ENCODE measurements at regions not wholly inside any gene's neighbourhood (a gene's known extent, or its start where the extent isn't known, plus 50 kb on each side); places are given as distances from the start of the nearest gene placed in this dataset.

DNA sequence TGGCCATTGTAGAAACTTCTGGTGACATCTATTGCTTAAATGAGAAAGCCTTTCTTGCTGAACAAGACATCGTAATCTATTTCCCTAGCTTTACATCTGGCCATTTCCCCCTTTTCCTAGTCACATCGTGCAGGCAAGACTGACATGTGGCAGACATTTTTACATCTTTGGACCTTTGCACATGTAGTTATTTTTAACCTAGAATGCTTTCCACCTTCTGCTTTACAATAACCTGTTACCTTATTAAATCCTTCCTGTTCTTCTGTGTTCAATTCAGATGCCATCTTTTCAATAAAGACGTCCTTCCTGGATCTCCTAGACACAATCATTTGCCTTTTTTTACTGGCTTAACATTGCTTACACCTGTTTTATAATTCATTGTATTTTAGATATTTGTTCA lies 343.3 kb downstream of the DIPK2A start:
- no peak for DNase-seq

DNA sequence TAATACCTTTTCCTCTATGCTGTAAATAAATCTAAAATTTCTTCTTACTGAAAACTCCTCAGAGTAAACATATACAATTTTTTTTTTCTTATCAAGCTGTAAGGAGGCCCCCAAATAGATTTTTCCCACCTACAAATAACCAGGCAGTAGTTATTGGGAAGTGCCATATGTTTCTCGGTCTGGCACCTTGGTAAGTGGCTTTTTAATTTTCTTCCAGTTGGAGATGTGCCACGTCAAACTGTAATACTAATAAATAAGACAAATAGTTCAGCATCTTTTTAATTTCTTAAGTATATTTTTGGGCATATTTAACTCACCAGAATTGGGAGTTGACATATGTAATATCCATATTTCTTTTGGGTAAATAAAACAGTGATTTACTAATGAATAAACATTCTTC lies 346.3 kb downstream of the DIPK2A start:
- no peak for DNase-seq

DNA sequence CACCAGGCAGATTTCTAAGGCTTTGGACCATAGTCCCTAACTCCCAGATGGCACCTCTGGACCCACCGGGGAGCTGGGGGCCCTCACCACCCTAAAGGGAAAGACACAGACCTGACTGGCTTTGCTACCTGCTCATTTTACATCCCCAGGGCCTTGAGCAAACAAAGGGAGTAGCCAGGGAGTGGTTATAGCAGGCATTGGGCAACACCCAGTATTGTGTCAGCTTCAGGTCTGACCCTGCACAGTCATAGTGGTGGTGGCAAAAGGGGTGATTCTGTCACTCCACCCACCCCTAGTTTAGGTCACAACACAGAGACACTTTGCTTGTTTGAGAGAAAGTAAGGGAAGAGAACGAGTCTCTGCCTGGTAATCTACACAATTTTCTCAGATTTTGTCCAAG lies 352.5 kb downstream of the DIPK2A start:
- no peak for DNase-seq

DNA sequence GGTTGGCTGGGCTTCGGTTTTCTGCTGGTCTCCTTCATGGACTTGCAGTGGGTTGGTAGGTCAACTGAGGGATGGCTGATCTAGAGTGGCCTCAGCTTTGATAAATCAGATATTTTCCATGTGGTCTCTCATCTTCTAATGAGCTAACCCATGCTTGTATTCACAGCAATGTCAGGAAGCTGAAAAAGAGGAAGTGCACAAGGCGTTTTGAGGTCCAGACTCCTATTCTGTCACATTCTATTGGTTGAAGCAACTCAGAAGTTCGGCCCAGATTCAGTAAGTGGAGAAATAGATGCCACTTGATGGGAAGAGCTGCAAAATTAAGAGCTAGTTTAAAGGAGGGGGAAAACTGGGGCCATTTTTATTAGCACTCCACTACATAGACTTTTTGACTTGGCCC lies 361.2 kb downstream of the DIPK2A start:
- no peak for DNase-seq

DNA sequence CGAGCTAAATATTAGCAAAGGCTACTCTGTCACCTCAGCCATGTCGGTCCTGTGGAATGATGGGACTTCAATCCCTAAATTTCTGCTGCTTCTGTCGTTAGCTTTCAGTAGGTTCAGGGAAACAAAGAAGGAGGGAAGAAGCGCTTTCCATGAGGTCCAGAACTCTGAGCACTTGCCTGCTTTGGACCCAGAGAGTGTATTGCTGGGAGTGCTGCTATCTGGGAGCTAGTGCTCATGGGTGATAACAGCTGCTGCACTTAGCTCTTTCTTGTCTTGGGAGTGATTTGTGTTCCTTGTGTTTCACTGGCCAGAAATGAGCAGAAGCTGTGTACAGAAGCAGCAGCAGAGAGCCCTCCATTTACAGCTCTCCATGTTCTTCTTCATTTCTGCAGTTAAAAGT lies 369.8 kb downstream of the DIPK2A start:
- DNase-seq = no peak

DNA sequence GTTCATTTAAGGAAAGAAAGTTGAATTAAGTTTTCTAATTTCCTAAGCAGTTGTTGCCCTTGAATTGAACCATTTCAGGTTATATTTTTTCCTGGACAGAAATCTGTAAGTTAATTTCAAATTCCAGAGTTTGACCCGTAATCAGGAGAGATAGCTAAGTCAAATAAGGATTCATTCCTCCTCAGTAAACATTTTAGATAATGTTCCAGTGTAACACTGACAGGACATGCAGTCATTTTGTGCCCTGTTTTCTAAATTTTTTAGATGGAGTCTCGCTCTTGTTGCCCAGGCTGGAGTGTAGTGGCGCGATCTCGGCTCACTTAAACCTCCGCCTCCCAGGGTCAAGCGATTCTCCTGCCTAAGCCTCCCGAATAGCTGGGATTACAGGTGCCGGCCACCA lies 371.7 kb downstream of the DIPK2A start:
- no peak for DNase-seq

DNA sequence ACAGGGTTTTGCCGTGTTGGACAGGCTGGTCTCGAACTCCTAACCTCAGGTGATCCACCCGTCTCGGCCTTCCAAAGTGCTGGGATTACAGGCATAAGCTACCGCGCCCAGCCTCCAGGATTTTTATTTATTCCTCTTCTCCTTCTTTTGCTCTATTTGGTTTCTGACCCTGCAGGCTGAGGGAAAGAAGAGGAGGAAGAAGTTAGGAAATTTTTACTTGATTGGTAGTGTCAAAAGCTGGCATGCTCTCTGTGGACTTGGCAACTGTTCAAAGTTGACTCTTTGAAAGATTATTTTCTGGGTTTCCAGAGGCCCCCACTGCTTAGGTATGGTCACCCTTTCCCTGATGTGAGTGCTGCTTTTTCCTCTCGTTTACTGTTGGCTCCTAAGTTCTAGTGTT lies 372.2 kb downstream of the DIPK2A start:
- no peak for DNase-seq

DNA sequence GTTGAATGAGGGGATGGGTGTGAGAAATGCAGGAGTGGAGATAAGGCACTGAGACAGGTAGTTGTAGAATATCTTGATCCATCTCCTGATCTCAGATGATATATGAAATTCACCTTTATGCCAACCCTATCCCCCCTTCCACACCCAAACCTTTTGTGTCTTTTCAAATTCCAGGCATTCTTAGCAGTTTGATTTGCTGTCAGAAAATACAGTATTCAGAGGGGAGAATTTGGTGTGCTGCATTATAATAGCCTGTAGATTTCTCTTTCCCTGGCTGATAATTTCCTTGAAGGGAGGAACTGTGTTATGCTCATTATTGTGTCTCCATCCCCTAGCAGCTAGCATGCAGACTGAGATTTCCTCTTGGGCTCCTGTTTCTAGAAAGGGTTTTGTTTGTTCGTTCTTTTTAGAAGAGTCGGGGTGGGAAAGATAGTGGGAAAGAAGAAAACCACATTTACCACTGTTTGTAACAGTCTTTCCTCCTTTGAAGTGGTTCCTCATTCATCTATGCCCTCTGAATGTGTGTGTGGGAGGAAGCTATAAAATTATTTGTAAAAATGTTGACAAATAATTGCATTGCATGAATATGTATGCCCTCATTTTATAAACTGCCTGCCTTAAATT lies 373.4 kb downstream of the DIPK2A start:
- peak; percentile 54 for DNase-seq

DNA sequence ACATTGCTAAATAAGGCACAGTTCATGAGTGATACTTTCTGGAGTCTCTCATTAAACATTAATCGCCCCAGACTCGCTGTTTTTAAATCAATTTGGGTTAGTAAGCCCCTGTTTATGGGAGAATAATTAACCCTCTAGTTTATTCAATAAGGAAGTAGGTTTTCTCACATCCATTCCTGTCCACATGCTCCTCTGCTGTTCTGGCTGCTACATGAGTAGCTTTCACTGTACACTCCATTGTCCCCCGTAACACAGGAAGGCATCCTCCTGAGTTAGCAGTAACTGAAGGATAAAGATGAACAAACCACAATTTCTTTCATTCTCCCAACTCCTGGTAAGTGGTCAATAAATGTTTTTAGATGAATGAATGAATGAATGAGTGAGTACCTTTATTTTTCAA lies 378.5 kb downstream of the DIPK2A start:
- DNase-seq = no peak

DNA sequence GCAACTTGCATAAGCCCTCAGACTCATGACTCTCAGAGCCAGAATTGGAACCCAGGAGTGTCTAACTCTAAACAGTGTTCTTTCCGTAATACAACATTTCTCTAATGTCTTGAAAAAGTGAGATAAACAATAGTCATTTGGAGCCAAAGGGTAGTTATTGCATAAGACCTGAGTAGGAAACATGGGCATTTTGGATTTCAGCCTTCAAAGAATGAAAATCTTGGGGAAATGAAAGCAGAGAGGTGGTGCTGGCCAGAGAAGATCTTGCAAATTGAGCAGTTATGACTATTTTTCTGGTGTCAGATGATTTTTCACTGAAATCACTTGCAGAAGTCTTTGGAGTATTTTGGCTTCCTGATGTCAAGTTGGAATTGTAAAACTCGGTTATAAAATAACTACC lies 379.4 kb downstream of the DIPK2A start:
- no peak for DNase-seq

DNA sequence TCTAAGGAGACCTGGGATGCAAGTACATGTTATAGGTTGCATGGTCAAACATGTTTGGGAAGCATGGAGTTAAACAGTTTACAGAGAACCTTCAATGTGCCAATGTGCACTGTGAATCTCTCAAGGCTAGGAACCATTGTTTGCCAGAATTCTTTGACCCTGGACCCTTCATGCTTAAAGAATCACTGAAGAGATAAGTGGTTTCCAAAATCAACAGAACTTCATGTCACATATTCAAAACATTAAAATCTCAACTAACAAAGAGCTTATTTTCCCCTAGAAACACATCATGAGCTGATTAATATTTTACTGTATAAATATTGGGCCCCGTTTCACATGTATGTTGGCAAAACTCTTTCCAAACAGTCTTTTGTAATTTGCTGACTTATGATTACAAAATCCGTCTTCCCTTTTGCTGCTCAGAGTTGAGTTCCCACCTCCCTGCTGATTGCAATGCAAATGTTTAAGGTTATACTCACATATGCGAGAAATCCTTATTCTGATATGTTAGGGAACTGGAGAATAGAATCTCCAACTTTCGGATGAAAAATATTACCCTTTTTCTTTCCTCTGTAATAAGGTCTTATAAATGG lies 380.2 kb downstream of the DIPK2A start:
- no peak for DNase-seq

DNA sequence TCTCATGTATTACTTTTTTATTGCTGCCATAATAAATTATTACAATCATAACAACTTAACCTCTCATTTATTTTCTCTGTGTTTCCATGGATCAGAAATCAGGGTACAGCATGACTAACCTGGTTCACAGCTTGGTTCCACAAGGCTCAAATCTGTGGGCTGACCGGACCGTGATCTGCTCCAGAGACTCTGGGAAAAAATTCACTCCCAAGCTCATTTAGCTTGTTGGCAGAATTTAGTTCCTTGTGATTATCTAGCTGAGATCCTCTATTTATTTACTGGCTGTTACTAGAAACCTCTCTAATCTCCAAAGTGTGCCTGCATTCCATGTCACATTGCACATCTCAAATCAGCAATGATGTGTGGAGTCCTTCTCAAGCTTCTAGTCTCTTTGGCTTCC lies 386.6 kb downstream of the DIPK2A start:
- DNase-seq = no peak

DNA sequence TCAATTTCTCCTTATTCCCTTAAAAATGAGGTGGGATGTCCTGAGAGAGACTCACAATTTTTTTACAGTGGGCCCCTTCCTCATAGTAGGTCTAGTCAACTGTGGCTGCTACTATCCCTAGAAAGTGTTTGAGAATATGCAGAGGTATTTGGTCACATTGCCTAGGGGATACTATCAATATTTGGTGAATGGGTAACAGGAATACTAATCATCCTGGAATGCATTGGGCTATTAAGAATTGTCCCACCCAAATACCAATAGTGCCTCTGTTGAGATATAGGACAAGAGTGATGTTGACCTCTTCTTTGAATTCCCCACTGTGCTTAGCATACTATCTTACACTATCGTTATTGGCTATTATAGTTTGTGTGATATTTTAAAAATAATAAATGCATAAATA lies 389.4 kb downstream of the DIPK2A start:
- no peak for DNase-seq

DNA sequence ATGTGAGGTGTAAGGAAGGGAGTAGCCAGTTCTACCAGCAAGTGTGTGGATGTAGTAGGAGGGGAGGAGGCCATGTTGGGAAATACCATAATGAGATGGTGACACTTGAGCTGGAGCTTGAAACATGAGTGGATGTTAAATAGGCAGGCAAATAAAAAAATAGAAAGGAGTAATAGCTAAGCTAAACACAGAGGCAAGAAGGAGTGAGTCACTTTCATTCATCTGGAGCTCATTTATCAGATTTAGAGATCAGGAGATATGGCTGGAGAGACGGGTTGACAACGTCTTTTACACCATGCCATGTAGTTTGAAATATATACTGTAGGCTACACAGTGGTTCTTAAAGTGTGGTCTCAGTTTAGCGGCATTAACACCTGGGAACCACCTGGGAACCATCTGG lies 390.5 kb downstream of the DIPK2A start:
- DNase-seq = no peak

DNA sequence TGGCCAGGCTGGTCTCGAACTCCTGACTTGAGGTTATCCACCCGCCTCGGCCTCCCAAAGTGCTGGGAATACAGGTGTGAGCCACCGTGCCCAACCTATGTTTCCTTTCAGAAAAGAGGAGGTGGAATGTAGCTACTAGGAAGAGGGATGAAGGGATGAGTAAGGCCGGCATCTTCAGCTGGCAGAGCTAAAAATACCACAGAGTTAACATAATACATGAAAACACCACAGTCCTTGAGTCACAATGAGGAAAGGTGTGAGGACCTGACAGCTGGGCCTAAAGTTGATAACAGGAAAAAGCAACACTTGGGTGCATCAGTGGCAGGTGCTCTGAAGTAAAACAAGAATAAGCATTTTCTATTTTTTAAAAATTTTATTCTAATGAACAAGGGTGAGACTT lies 392.2 kb downstream of the DIPK2A start:
- no peak for DNase-seq

DNA sequence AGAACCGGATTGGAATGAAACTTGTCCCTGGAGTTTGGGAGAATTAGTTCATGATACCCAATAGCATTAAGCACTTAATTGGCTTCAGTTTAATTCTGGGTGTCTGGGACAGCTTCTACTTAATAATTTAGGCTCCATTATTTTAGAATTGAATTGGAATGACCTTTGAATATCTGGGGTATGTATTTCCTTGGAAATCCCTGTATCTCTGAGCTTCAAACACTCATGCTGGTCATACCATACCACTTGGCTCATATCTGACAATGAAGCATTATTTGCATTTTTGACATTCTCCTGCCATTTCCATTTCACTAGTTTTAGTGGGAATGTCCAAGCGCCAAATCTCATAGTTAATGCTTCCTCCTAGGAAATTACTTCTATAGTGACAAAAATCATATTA lies 393.1 kb downstream of the DIPK2A start:
- no peak for DNase-seq

DNA sequence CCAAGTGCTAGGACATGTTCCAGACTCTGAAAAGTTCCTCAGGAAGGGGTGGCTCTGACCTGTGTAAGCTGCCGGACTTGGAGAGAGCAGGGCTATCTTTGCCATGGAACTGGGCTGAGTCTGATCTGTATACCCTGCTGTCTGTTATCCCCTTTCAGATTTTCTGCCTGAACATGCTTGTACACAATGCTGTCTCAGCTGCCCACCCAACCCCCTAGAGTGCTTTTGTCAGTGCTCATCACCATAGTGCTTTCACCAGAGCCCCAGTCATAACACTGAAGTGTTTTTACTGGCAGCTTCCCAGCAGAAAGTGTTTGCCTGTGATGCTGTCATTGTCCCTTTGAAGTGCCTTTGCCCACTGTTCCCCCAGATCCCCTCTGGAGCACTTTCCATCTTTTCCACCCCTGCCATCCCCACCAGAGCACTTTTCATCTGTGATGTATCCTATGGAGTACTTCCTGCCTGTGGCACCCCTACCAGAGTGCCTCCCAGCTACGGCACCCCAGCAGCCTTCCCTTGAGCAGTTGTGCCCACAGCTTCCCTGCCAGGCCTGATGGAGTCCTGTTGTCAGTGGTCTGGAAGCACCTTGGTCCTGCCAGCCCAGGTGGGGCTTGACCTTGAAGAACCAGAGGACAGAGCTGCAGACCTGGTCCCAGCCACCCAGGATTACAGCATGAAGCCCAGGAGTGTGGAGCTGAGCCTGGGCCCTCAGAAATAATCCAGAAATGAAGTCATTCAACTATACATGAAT lies 397.7 kb downstream of the DIPK2A start:
- no peak for DNase-seq

DNA sequence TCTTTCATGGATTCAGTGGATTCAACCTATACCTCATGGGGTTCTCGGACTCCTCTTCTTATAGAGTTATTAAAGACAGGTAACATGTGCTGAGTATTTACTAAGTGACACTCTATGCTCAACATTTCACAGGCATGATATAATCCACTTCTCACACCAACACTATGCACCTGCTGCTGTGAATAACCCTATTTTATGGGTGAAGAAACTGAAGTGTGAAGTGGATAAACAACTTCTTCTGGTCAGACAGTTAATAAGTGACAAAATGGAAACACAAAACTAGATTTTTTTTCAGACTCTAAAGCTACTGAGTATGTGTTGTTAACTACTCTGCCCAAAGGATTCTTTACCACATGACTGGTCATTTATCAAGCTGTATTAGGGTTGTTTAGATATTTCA lies 403.5 kb downstream of the DIPK2A start:
- DNase-seq = no peak

DNA sequence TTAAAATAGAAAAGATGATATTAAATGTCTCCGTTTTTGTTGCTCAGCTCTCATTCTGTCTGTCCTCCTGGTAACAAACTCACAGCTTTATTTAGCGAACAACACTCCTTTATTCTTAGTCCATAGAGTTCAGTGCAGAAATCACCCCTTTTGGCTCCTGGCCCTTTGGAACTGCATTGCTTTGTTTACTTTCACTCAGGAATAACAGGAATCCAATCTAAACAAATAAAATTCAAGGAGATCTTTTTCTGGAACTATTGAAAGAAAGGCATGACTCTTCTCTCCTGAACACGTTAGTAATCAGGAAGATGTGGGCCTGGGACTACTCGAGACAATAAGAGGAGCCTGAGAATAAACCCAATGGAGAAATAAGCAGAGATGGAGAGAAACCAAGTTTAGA lies 409.2 kb downstream of the DIPK2A start:
- DNase-seq = no peak

DNA sequence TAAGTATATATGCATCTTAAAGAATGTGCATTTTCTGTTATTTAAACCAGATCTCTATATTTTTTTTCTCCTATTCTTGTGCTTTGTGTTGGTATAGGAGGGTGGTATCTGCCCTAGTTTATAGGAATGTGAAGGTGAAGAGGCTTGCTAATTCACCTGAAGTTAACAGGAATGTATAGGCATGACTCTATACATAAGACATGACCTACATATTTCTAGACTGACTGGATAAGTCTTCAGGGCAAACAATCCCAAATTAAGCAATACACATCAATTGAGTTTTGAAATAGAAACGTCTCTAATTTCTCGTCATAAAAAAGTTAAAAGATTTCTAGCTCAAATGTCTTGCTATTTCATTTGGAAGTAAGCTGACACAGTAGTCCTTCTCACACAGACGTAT lies 410.0 kb downstream of the DIPK2A start:
- no peak for DNase-seq

DNA sequence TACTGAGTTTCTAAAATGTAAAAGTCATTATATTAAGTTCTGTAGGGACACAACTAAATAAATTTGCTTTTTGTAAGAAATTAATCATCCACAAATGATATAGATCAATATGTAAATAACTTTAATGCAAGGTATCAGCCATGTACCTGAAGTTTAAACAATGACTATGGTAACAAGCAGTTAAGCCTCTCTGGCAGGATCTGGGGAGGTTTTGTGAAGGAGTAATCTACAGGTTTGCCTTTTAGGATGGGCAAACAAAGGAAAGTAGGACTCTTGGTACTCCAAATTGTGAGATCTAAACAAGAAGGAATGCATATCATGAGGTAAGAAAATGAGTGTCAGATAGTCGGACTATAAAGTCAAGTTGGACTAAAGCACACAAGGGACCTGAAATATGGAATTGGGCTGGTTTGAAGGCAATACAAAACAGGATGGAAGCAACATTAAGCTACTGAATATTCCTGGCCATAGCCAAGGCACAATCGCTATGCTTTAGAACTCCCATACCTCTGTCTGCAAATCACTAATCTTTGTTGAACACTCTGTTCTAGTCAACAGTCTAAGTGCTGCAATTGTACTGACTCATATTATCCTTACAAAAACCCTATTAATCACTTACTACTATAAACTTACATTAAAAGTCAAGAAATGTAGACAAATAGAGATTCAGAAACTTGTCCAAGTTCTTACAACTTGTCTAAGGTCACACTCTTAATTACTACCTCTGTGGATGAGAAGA lies 412.8 kb downstream of the DIPK2A start:
- no peak for DNase-seq

DNA sequence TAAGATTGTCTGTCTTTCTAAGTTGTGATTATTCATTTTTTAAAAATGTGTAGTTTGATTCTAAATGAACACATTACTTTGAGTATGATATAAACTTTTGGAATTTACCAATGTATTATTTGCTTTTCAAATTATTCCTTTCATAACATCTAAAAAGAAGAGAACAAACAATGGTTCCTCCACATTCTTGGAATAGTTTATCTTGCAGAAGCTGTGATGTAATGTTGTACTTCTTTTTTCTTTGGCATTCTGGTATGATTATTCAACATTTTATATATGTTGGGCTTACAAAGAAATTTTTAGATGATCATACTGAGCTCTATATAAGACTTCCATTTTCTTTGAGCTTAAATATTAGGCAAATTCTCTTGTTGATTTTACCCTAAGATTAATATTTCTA lies 419.2 kb downstream of the DIPK2A start:
- no peak for DNase-seq

DNA sequence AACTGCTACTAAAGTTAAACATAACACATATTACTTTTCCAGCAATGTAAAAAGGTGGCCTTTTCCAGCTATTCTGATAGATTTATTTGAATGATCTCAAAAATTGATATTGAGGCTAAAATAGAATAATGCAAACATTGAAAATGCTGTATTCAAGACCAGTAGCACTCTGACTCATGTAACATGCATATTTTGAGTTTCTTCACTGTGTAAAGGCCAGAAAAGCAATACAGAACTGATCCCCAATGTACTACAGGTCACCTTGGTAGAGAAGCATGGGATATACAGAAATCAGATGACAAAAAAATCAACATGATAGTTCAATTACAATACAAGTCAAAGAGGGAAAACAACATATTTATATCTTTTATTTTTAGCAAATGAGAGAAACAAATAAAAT lies 419.6 kb downstream of the DIPK2A start:
- DNase-seq = no peak

DNA sequence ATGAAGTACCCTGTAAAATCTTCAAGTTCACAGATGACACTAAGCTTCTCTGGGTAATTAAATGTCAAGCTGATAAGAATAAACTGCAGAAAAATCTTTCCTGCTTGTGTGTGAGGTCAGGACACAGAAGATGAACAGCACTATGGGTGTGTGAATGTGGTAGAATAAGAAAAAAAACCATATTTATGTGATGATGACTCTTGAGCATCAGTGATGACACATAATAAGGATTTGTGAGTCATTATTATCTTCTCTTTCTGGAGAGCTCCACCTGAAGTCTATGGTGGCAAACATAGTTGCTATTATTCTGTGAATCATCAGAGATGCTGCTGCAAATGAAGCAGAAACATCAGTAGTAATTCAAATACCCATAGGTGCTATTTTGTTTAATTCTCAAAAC lies 422.4 kb downstream of the DIPK2A start:
- no peak for DNase-seq

Data from GF-D8 (cell line).